Cardiac fibroblast (primary cell): ENCODE measurements at regions not wholly inside any gene's neighbourhood (a gene's known extent, or its start where the extent isn't known, plus 50 kb on each side); places are given as distances from the start of the nearest gene placed in this dataset.

Experiments
- DNase-seq, 2 donors: peaks; one replicate each; pipeline versions ENCODE4 v3.0.0 to v3.0.0-alpha.2; 2010; ENCODE audit warnings: low read depth in 2 of 2
- H3K4me3 ChIP-seq, 2 donors: replicated peaks in 1 of 2; 1 replicate in 1 of 2; 2 replicates in 1 of 2; pipeline ENCODE4 v1.5.1; 2011; ENCODE audit warnings: low read depth in 2 of 2, low read length in 2 of 2, mild to moderate bottlenecking in 2 of 2, moderate library complexity in 1 of 2
- TF ChIP-seq, protein P1 (sequence below): IDR thresholded peaks from one replicate; pipeline ENCODE4 v1.5.1; 2011; ENCODE audit warnings: low read depth, mild to moderate bottlenecking, low read length, inconsistent platforms

DNA sequence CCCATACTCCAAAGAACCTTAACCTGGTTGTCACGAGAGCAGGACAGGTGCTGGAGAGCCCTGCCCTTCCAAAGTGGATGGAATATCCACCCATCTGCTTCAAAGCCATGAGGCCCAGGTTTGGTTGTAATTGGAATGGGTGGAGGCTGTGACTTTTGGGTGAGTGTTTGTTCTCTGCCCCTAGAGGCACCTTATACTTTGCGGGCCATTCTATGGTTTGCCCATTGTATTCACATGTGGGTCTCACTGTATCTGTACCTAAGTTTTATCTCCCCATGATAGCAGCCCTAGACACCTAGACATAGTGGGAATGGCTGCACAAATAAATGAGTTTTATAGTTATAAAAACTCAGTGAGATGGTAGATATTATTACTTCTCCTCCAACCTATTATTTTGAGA is 67.1 kb upstream of the NAA20 start:
- TF ChIP-seq, protein P1, sequence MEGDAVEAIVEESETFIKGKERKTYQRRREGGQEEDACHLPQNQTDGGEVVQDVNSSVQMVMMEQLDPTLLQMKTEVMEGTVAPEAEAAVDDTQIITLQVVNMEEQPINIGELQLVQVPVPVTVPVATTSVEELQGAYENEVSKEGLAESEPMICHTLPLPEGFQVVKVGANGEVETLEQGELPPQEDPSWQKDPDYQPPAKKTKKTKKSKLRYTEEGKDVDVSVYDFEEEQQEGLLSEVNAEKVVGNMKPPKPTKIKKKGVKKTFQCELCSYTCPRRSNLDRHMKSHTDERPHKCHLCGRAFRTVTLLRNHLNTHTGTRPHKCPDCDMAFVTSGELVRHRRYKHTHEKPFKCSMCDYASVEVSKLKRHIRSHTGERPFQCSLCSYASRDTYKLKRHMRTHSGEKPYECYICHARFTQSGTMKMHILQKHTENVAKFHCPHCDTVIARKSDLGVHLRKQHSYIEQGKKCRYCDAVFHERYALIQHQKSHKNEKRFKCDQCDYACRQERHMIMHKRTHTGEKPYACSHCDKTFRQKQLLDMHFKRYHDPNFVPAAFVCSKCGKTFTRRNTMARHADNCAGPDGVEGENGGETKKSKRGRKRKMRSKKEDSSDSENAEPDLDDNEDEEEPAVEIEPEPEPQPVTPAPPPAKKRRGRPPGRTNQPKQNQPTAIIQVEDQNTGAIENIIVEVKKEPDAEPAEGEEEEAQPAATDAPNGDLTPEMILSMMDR, result no peak
- no peak for DNase-seq
- no peak overlapping the region for H3K4me3 ChIP-seq

GRCh38 chr20:19952392-19952791 is 64.8 kb upstream of the NAA20 start:
- no peak overlapping the region for H3K4me3 ChIP-seq
- DNase-seq, result peak in 1 of 2 donors; percentile 53
- TF ChIP-seq, protein P1, result no peak

GRCh38 chr20:19953606-19954005 is 63.6 kb upstream of the NAA20 start:
- no peak overlapping the region for H3K4me3 ChIP-seq
- no peak for DNase-seq
- TF ChIP-seq, protein P1, result no peak

DNA sequence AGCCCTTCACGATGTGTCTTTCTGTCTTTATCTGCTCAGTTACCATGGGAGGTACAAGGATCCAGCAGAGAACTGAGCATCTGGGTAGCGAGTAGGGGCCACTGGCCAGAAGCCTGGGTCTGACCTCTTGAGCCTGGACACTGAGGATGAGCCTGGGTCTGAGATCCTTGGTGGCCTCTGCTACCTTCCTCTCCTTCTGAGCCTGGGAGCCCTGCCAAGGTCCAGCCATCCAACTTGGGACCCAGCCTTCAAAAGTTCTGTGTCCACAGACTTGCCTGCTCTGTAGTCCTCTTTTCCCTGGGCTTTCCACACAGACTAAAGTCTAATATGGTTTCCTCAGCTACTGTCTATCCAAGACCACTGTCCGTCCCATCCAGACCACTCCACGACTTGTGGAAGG is 60.2 kb upstream of the NAA20 start:
- DNase-seq, result no peak
- TF ChIP-seq, protein P1, result no peak
- no peak overlapping the region for H3K4me3 ChIP-seq

GRCh38 chr20:19958219-19958618 is 58.9 kb upstream of the NAA20 start:
- H3K4me3 ChIP-seq, result no peak overlapping the region
- TF ChIP-seq, protein P1, result no peak
- DNase-seq, result no peak

GRCh38 chr20:19958928-19959327 is 58.2 kb upstream of the NAA20 start:
- no peak for DNase-seq
- no peak overlapping the region for H3K4me3 ChIP-seq
- TF ChIP-seq, protein P1, result no peak

DNA sequence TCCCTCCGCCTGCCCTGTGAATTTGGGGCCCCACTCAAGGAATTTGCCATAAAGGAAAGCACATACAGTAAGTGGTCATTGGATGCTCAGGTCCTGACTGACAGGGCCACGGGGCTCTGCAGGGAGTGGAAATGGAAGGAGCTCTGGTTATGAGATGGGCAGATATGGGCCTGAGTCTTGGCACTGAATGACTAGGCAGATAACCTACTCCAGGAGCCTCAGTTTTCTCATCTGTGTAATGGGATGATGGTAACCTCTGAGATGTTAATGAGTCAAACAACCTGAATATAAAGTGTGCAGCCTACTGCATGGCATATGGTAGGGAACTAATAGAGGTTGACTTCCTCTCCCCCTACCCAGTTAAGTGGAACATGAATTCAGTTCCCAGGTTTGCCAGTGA is 56.4 kb upstream of the NAA20 start:
- no peak overlapping the region for H3K4me3 ChIP-seq
- TF ChIP-seq, protein P1, result no peak
- DNase-seq, result no peak
